COLO668 (cell line): ENCODE measurements at regions not wholly inside any gene's neighbourhood (a gene's known extent, or its start where the extent isn't known, plus 50 kb on each side); places are given as distances from the start of the nearest gene placed in this dataset.

Experiments used
- DNase-seq: peaks from one replicate; lab custom pipeline; 2025; ENCODE audit not compliant: unreplicated experiment; lab: John Stamatoyannopoulos, UW

GRCh38 chr9:91126761-91127445, 234.8 kb downstream of the AUH start:
- no peak for DNase-seq

DNA sequence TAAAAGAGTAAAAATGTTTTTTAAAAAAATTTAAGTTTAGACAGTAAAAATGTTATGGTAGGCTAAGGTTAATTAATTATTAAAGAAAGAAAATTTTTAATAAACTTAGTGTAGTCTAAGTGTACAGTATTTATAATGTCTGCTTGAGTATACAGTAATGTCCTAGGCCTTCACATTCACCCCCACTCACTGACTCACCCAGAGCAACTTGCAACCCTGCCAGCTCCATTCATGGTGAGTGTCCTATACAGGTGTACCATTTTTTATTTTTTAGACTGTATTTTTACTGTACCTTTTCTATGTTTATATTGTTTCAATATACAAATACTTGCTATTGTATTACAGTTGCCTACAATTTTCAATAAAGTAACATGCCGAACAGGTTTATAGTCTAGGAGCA, 234.1 kb downstream of the AUH start:
- no peak for DNase-seq

GRCh38 chr9:91130796-91131318, 230.9 kb downstream of the AUH start:
- DNase-seq, result no peak

DNA sequence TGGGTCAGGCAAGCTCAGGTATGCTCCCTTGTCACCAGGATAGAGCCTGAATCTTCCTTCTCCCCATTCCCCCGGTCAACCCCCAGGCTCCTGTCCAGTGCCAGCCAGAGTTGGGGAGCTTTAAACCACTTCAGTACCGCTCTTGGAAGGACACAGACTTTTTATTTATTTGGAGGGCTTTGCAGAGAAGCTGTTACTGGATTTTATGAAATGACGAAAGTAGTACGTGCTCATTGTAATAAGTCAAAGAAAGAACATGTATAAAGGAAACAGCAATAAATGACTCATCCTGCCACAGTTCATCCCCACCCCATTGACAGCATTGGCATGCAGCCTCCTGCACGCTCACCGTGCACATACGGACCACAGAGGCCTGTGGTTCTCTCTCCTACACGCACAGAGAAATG, 230.3 kb downstream of the AUH start:
- DNase-seq, result no peak

DNA sequence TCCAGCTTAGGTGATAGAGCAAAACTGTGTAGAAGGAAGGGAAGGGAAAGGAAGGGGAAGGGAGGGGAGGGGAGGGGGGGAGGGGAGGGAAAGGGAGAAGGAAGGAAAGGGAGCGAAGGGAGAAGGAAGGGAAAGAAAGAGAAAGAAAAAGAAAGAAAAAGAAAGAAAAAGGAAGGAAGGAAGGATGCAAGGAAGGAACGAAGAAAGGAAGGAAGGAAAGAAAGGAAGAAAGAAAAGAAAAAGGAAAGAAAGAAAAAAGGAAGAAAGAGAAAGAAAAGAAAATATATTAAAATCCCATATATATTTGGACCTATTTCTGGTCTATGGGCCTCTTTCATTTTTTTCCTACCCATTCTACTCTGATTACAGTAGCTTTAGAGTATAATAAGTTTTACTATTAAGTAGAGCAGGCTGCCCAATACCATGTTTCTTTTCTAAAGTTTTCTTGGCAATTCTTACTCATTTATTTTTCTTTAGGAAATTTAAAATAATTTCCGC, 229.1 kb downstream of the AUH start:
- DNase-seq, result no peak

DNA sequence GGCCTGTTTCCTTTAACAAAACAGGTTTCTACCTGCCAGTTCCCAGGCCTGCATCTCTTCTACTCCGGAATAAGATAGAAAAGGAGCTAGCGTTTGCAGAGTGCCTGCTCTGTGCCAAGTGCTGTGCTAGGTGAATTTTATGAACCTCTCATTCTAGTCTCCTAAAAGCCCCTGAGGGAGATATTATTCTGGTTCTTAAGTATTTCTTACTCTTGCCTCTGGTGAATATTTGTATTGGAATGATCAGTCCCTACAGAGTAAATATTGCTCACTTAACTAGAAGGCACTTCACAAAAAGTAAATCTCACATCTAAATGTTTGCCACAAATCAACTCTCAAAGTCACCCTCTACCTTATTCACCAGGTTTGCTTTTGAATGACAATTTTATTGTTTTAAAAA, 227.1 kb downstream of the AUH start:
- no peak for DNase-seq

DNA sequence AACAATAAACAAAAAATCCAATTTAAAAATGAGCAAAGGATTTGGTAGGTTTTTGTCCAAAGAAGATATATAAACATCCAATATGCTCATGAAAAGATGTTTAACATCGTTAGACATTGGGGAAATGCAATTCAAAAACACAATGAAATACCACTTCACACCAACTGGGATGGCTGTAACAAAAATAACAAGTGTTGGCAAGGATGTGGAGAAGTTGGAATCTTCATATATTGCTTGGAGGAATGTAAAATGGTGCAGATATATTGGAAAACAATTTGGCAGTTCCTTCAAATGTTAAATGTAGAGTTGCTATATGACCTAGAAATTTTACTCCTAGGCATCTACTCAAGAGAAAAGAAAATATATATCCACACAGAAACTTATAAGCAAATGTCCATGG, 224.3 kb downstream of the AUH start:
- DNase-seq, result no peak

- no peak for DNase-seq
These were observed 223.0 kb downstream of the AUH start for GRCh38 chr9:91138760-91139159.

GRCh38 chr9:91141407-91141965, 220.2 kb downstream of the AUH start:
- DNase-seq, result no peak

DNA sequence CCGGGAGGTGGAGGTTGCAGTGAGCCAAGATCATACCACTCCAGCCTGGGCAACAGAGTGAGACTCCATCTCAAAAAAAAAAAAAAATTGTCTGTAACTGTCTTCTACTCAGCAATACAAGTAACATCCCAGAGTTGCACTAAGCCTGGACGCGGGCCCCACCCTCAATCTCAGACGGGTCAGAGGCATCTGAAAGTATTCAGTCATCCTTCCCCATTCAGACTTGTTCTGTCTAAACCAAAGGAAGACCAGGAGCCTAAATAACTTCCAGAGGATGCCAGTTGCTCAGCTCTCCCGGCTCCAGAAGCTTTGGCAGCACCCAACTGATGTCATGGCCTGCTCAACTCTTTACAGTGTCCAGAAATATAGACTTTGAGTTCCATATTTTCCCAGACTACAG, 218.6 kb downstream of the AUH start:
- no peak for DNase-seq

- DNase-seq, result no peak
These were observed 218.1 kb downstream of the AUH start for GRCh38 chr9:91143642-91144041.

GRCh38 chr9:91144769-91145168, 216.9 kb downstream of the AUH start:
- DNase-seq, result no peak

- DNase-seq, result no peak
These were observed 216.2 kb downstream of the AUH start for GRCh38 chr9:91145496-91145895.

DNA sequence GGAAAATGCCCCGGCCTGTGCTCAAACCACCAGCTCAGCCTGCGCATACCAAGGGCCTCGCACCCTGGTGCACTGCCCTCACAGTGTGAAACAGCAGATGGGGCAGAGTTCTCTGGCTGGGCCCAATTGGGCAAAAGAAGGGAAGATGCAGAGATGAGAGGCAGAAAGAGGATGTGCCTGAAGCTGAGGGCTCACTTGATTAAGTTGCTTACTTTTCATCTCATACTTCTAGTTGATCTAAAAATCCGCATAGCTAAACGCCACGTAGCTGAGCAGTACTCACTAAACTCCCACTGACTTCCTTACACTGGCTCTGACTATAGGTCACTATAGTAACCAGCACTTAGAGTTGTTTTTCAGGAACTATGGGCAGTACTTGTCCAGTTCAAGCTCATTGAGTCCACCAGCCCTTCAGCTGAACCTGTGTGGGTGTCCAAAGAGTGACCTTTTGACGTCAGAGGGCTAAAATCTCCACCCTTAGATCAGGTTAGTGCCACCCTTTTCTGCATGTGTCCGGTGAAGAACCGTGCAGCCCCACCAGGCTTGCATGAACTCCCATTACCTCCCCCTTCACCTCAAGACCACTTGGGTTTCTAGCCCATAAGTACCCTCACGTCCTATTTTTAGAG, 215.2 kb downstream of the AUH start:
- DNase-seq, result no peak

DNA sequence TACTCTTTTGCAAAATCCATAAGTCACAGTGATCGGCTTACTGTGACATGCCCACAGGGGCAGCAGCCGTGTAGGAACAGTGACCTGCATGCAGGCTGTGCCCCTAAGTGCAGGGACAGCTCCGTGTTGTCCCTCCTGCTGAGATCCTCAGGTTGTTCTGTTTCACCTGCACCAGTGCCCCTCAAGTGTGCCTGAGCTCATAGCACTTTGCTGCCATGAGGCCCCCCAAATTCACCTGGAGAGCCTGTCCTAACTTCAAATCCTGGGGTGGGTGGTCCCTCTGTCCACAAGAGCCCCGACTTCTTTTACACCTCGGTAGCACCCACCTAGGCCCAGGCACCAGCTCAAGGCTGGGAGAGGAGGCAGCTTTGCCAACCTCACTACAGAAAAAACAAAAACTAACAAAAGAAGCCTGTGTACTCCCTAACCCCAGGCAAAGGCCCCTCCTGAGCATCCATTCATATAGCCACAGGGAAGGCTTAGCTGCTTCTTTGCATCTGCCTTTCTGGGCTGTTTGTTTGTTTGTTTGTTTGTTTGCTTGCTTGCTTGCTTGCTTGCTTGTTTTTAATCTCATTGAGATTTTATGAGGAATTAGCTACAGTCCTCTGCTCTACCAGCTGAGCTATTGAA, 214.5 kb downstream of the AUH start:
- DNase-seq, result no peak

DNA sequence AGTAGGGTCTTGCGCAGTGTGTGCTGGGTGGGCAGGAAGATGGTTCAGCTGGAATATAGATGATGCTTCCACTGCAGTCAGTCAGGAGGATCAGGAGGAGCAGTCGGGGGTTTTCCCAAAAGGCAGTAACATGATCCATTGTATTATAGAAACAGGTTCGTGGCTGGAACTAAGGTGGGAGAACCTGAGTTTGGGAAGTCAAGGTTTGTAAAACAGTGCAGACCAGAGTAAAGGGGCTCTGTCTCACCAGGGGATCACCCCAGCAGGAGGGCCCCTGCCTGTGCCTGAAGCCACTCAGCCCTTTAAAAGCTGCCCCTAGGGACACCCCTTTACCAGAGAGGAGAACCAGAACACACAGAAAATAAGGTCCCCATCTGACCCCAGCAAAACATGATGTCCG, 213.4 kb downstream of the AUH start:
- DNase-seq, result no peak

DNA sequence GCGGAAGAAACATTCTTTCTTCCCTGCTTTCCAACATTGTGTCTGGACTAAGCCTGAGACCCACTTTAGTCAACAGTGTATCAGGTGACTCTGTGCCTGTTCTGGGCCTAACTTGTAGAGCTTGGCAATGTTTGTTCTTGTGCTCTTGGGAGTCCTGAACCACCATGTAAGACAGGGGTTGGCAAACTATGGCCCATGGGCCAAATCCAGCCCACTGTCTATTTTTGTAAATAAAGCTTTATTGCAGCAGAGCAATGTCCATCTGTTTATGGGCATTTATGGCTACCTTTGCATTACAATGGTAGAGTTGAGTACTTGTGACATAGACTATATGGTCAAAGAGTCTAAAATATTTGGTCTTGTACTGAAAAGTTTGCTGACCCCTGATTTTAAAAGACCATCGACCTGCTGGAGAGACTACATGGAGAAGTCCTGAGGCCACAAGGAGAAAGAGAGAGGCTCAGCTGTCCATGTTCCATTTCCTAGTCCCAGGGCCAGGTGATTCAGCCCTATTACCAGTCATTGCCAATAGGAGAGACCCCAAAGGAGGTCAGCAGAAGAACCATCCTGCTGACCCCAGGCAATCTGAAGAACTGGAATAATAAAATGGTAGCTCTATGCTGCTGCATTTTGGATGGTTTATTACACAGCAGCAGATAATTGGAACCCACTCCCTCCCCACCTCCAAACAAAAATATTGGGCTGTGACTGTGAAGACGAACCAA, 211.3 kb downstream of the AUH start:
- DNase-seq, result no peak

DNA sequence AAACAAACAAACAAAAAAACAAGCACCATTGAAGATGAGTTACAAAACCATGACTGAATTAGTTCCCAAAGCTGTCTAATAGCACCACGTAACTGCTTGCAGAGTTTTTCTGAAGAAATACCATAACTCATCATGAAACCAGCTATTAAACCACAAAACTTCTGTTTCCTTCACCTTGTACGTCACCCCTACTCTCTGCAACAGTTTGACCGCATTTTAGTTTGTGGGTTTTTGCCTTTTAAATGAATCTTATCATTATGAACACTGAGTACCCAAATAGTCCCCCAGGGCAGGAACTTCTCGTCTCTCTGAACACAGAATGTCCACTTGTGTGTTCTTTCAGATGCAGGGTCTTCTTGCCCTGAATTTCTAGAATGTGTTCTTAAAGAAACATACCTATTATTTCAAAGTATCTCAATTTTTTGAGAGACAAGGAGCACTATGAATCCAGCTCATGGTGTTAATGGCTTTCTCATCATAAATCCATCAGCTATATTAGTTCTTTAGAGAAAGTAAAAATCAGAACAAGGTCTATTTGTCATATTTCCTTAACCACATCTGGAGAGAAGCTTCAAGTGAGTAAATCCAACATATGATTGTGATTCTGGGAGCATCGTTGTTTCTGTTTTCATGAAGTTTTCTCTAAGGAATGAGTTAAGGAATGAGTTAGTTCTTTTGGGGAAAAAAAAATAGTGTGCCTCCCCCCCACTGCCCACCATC, 210.6 kb downstream of the AUH start:
- no peak for DNase-seq

- DNase-seq, result no peak
These were observed 210.0 kb downstream of the AUH start for GRCh38 chr9:91151718-91152095.

- DNase-seq, result no peak
These were observed 207.0 kb downstream of the AUH start for GRCh38 chr9:91154686-91155085.

DNA sequence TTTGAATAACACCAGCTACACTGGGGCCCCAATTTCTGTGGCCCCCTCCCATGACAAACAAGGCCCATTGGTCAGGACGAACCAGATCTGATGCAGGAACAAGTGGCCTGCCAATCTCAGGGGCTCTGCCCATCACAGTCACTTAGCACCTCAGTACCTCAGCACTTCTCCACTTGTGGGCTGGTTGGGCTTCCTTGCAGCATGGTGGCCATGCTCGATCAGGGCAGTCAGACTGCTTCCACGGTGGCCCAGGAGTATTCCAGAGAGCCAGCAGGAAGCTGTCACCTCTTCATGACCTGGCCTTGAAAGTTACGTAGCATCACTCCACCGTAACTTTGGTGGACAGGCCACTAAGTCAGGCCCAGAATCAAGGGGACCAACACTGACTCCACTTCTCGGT, 206.5 kb downstream of the AUH start:
- DNase-seq, result no peak
